ENCODE measurements at regions not wholly inside any gene's neighbourhood (a gene's known extent, or its start where the extent isn't known, plus 50 kb on each side); places are given as distances from the start of the nearest gene placed in this dataset.

GRCh38 chr4:152132776-152133175 is 372.0 kb upstream of the GATB start:
- TF ChIP-seq TEAD4 (IDR thresholded peaks at IDR 0.05), result no peak
- no peak for TF ChIP-seq EGR1 (IDR thresholded peaks at IDR 0.05)
- no peak for TF ChIP-seq MAX (IDR thresholded peaks at IDR 0.05)
- no peak for TF ChIP-seq ZBTB7A (IDR thresholded peaks at IDR 0.05; ENCODE audit: low read depth)
- no peak for TF ChIP-seq RAD21 (IDR thresholded peaks at IDR 0.05; ENCODE audit: low read depth)
- no peak for TF ChIP-seq REST (IDR thresholded peaks at IDR 0.05; ENCODE audit: low read depth)
- TF ChIP-seq USF1 (IDR thresholded peaks at IDR 0.05), result no peak
- no peak for TF ChIP-seq FOXM1 (IDR thresholded peaks at IDR 0.05; ENCODE audit: borderline replicate concordance, low read depth)
- no peak for TF ChIP-seq NFIC (IDR thresholded peaks at IDR 0.05)
- TF ChIP-seq TAF1 (IDR thresholded peaks at IDR 0.05; ENCODE audit: low read depth), result no peak
- no peak for TF ChIP-seq YY1 (IDR thresholded peaks at IDR 0.05; ENCODE audit: low read depth)
- TF ChIP-seq EP300 (IDR thresholded peaks at IDR 0.05; ENCODE audit: borderline replicate concordance), result no peak

- TF ChIP-seq CREB1 (IDR thresholded peaks at IDR 0.05; ENCODE audit: low read depth) (no peak), NFIC (IDR thresholded peaks at IDR 0.05) (no peak), YY1 (IDR thresholded peaks at IDR 0.05; ENCODE audit: low read depth) (no peak), RAD21 (IDR thresholded peaks at IDR 0.05; ENCODE audit: low read depth) (no peak), FOXM1 (IDR thresholded peaks at IDR 0.05; ENCODE audit: borderline replicate concordance, low read depth) (no peak), MAX (IDR thresholded peaks at IDR 0.05) (no peak), REST (IDR thresholded peaks at IDR 0.05; ENCODE audit: low read depth) (no peak), USF1 (IDR thresholded peaks at IDR 0.05) (no peak), CEBPB (IDR thresholded peaks at IDR 0.05) (no peak)
Measured at GRCh38 chr4:152128356-152128755, 367.5 kb upstream of the GATB start.

- TF ChIP-seq CEBPB (IDR thresholded peaks at IDR 0.05) (no peak), TEAD4 (IDR thresholded peaks at IDR 0.05) (no peak), NFIC (IDR thresholded peaks at IDR 0.05) (no peak), USF1 (IDR thresholded peaks at IDR 0.05) (no peak), YY1 (IDR thresholded peaks at IDR 0.05; ENCODE audit: low read depth) (no peak), REST (IDR thresholded peaks at IDR 0.05; ENCODE audit: low read depth) (no peak)
Measured at GRCh38 chr4:152126238-152126637, 365.4 kb upstream of the GATB start.

- TF ChIP-seq CREB1 (IDR thresholded peaks at IDR 0.05; ENCODE audit: low read depth), result no peak
- TF ChIP-seq TAF1 (IDR thresholded peaks at IDR 0.05; ENCODE audit: low read depth), result no peak
- TF ChIP-seq EGR1 (IDR thresholded peaks at IDR 0.05), result 0 out of 2 replicates have a peak, but pooled peaks have one; percentile 29
- no peak for TF ChIP-seq USF1 (IDR thresholded peaks at IDR 0.05)
- no peak for TF ChIP-seq RAD21 (IDR thresholded peaks at IDR 0.05; ENCODE audit: low read depth)
- peak; percentile 51; the same call in 1 of the 2 replicates for TF ChIP-seq TCF12 (IDR thresholded peaks at IDR 0.05; ENCODE audit: low read depth)
- no peak; the same call in 1 of the 2 replicates for TF ChIP-seq TEAD4 (IDR thresholded peaks at IDR 0.05)
- peak; percentile 43 for TF ChIP-seq EP300 (IDR thresholded peaks at IDR 0.05; ENCODE audit: borderline replicate concordance)
- TF ChIP-seq ZBTB7A (IDR thresholded peaks at IDR 0.05; ENCODE audit: low read depth), result no peak
- no peak for TF ChIP-seq CEBPB (IDR thresholded peaks at IDR 0.05)
- peak; percentile 61; the same call in 1 of the 2 replicates for TF ChIP-seq REST (IDR thresholded peaks at IDR 0.05; ENCODE audit: low read depth)
- no peak for TF ChIP-seq YY1 (IDR thresholded peaks at IDR 0.05; ENCODE audit: low read depth)
- no peak; the same call in 1 of the 2 replicates for TF ChIP-seq MAX (IDR thresholded peaks at IDR 0.05)
- TF ChIP-seq NFIC (IDR thresholded peaks at IDR 0.05), result peak; percentile 58; the same call in 1 of the 2 replicates
- no peak for TF ChIP-seq FOXM1 (IDR thresholded peaks at IDR 0.05; ENCODE audit: borderline replicate concordance, low read depth)
Measured at GRCh38 chr4:152118819-152119553, 358.2 kb upstream of the GATB start.
